ENCODE measurements at regions not wholly inside any gene's neighbourhood (a gene's known extent, or its start where the extent isn't known, plus 50 kb on each side); places are given as distances from the start of the nearest gene placed in this dataset.

GRCh38 chr17:17400070-17400469 lies 76.7 kb upstream of the MED9 start:
- no peaks in the 10 kb centered on the region for H3K79me2 ChIP-seq (ENCODE audit: insufficient read depth, low read length)
- H2AFZ ChIP-seq (ENCODE audit: low read depth, low read length, poor library complexity, severe bottlenecking): no peak overlapping the region
- CTCF ChIA-PET: no interaction called here
- no peak overlapping the region for H3K4me2 ChIP-seq (ENCODE audit: low read length)
- no peaks in the 10 kb centered on the region for H3K27me3 ChIP-seq (ENCODE audit: insufficient read depth, low read length)
- H3K4me3 ChIP-seq (replicated peaks in 1 of 2; ENCODE audit: low read depth in 1 of 2, low read length in 2 of 2): no peak overlapping the region
- ATAC-seq: no peak
- no peaks in the 10 kb centered on the region for H3K9me3 ChIP-seq (ENCODE audit: control insufficient read depth in 1 of 2, insufficient read depth in 1 of 2, low read depth in 1 of 2, low read length in 2 of 2)
- no peak overlapping the region for H3K9ac ChIP-seq (ENCODE audit: low read length)
- RAD21 ChIA-PET (ENCODE audit: low non-redundant PET in 1 of 2, low total read pairs in 2 of 2, uncharacterized antibody in 2 of 2, unreplicated experiment in 2 of 2): no interaction called here
- no peak overlapping the region for H3K27ac ChIP-seq (ENCODE audit: low read depth, low read length)
- BruUV-seq (replicated peaks): no TSS peak
- no peak for DNase-seq (ENCODE audit: low read depth, low spot score)
- no peaks in the 10 kb centered on the region for H4K20me1 ChIP-seq (ENCODE audit: insufficient read depth)
- H3K4me1 ChIP-seq (ENCODE audit: control insufficient read depth in 1 of 2, insufficient read depth in 2 of 2, low read length in 2 of 2): peaks cover 0 to 7% of the 10 kb centered on the region in 2 experiments; a peak in 2 of 4 replicates
- no peaks in the 10 kb centered on the region for H3K36me3 ChIP-seq (ENCODE audit: control insufficient read depth in 1 of 2, insufficient read depth in 2 of 2, low read length in 2 of 2)
- TF ChIP-seq JUND (IDR thresholded peaks at IDR 0.05): no peak
- no peak for TF ChIP-seq ELF1 (IDR thresholded peaks at IDR 0.05; ENCODE audit: borderline replicate concordance, low read depth)
- no peak for TF ChIP-seq RAD21 (IDR thresholded peaks at IDR 0.05; ENCODE audit: low read depth)
- no peak for TF ChIP-seq CEBPB (IDR thresholded peaks at IDR 0.05; ENCODE audit: low read depth)
- TF ChIP-seq YY1 (IDR thresholded peaks at IDR 0.05; ENCODE audit: extremely low read depth, insufficient replicate concordance, low read depth, low read length): no peak
- TF ChIP-seq, protein P1, sequence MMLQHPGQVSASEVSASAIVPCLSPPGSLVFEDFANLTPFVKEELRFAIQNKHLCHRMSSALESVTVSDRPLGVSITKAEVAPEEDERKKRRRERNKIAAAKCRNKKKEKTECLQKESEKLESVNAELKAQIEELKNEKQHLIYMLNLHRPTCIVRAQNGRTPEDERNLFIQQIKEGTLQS (IDR thresholded peaks at IDR 0.05): no peak
- no peaks in the 10 kb centered on the region for H3K9me2 ChIP-seq (ENCODE audit: insufficient read depth)
- POLR2A ChIA-PET: no interaction called here
- intact Hi-C loops (cut with micrococcal nuclease): no loop called here

GRCh38 chr17:17400566-17401184 lies 76.1 kb upstream of the MED9 start:
- ChIA-PET CTCF (no interaction called here), RAD21 (ENCODE audit: low non-redundant PET in 1 of 2, low total read pairs in 2 of 2, uncharacterized antibody in 2 of 2, unreplicated experiment in 2 of 2) (no interaction called here), POLR2A (no interaction called here)
- Histone ChIP-seq H3K36me3 (ENCODE audit: control insufficient read depth in 1 of 2, insufficient read depth in 2 of 2, low read length in 2 of 2) (no peaks in the 10 kb centered on the region), H3K27me3 (ENCODE audit: insufficient read depth, low read length) (no peaks in the 10 kb centered on the region), H3K4me2 (ENCODE audit: low read length) (0 out of 2 replicates have a peak overlapping the region, but pooled peaks have one; percentile 14), H3K27ac (ENCODE audit: low read depth, low read length) (no peak overlapping the region), H3K9me2 (ENCODE audit: insufficient read depth) (no peaks in the 10 kb centered on the region), H3K9me3 (ENCODE audit: control insufficient read depth in 1 of 2, insufficient read depth in 1 of 2, low read depth in 1 of 2, low read length in 2 of 2) (no peaks in the 10 kb centered on the region), H3K4me1 (ENCODE audit: control insufficient read depth in 1 of 2, insufficient read depth in 2 of 2, low read length in 2 of 2) (peaks cover 0 to 7% of the 10 kb centered on the region in 2 experiments; a peak in 2 of 4 replicates), H3K9ac (ENCODE audit: low read length) (no peak overlapping the region), H3K4me3 (replicated peaks in 1 of 2; ENCODE audit: low read depth in 1 of 2, low read length in 2 of 2) (no peak overlapping the region), H2AFZ (ENCODE audit: low read depth, low read length, poor library complexity, severe bottlenecking) (no peak overlapping the region), H4K20me1 (ENCODE audit: insufficient read depth) (no peaks in the 10 kb centered on the region), H3K79me2 (ENCODE audit: insufficient read depth, low read length) (no peaks in the 10 kb centered on the region)
- ATAC-seq (peak; percentile 23), DNase-seq (ENCODE audit: low read depth, low spot score) (no peak)
- intact Hi-C loops (cut with micrococcal nuclease): no loop called here
- no peak for TF ChIP-seq ZBTB33 (IDR thresholded peaks at IDR 0.05; ENCODE audit: extremely low read depth, insufficient replicate concordance, low read length)
- TF ChIP-seq JUND (IDR thresholded peaks at IDR 0.05): no peak
- BruUV-seq (replicated peaks): no TSS peak
